Uterus (tissue), 3 donors: ENCODE measurements at regions not wholly inside any gene's neighbourhood (a gene's known extent, or its start where the extent isn't known, plus 50 kb on each side); places are given as distances from the start of the nearest gene placed in this dataset.

Source experiments
- DNase-seq, 2 donors: peaks; one replicate each; pipeline ENCODE4 v3.0.0-alpha.2; 2019 to 2020
- H3K27ac ChIP-seq, 2 donors: fragments of 200-600 bp; sonication (generic); 1 replicate in 1 of 2; 2 replicates in 1 of 2; pipeline ENCODE4 v1.5.1; 2016 to 2018
- H3K27me3 ChIP-seq, 2 donors: fragments of 200-600 bp; sonication (generic); one replicate each; pipeline ENCODE4 v1.5.1; 2018 to 2019; ENCODE audit warnings: control low read depth in 1 of 2
- H3K36me3 ChIP-seq, 2 donors: fragments of 200-600 bp; sonication (generic); one replicate each; pipeline ENCODE4 v1.5.1; 2019; ENCODE audit warnings: control low read depth in 1 of 2
- H3K4me1 ChIP-seq, 2 donors: fragments of 200-600 bp; sonication (generic); one replicate each; pipeline ENCODE4 v1.5.1; 2018 to 2019; ENCODE audit warnings: control low read depth in 1 of 2
- H3K4me3 ChIP-seq, 2 donors: fragments of 200-600 bp; sonication (generic); 1 replicate in 1 of 2; 2 replicates in 1 of 2; pipeline ENCODE4 v1.5.1; 2018 to 2019; ENCODE audit warnings: mild to moderate bottlenecking in 1 of 2
- H3K9me3 ChIP-seq, 2 donors: fragments of 200-600 bp; sonication (generic); one replicate each; pipeline ENCODE4 v1.5.1; 2019; ENCODE audit warnings: control low read depth in 1 of 2
- CTCF ChIP-seq, 4 experiments: fragments of 200-600 bp in 2 of 4; fragments of 450-650 bp in 2 of 4; sonication (generic) in 2 of 4; IDR thresholded peaks; one replicate each; pipeline ENCODE4 v1.5.1; 2016 to 2019; ENCODE audit warnings: antibody characterized with exemption in 4 of 4, mild to moderate bottlenecking in 2 of 4, moderate library complexity in 1 of 4
- POLR2A ChIP-seq, 2 donors: fragments of 450-650 bp; IDR thresholded peaks; one replicate each; pipeline ENCODE4 v1.6.1; 2016; ENCODE audit warnings: antibody characterized with exemption in 2 of 2, mild to moderate bottlenecking in 1 of 2, moderate library complexity in 1 of 2
- intact Hi-C: fragments of 100-400 bp; cut with DNase I; formaldehyde crosslinking; loops from one replicate; pipeline ENCODE4 v1.15.1; 2023; ENCODE audit warnings: low total_unique reads
- donor health status: DM: yes; HTN: yes; CAD: no.

- intact Hi-C loops, result no loop called here
- Histone ChIP-seq H3K27me3 (no peaks in the 10 kb centered on the region), H3K27ac (no peak overlapping the region), H3K4me3 (no peak overlapping the region), H3K4me1 (no peaks in the 10 kb centered on the region), H3K36me3 (no peaks in the 10 kb centered on the region), H3K9me3 (no peaks in the 10 kb centered on the region)
- TF ChIP-seq POLR2A (IDR thresholded peaks at IDR 0.05) (no peak), CTCF (IDR thresholded peaks at IDR 0.05) (no peak)
- DNase-seq, result no peak
Measured at GRCh38 chr1:224061436-224061835, 52.5 kb upstream of the FBXO28 start.

GRCh38 chr1:224059897-224060427, 53.9 kb upstream of the FBXO28 start:
- intact Hi-C loops, result no loop called here
- no peaks in the 10 kb centered on the region for H3K4me1 ChIP-seq
- H3K27ac ChIP-seq, result no peak overlapping the region
- H3K4me3 ChIP-seq, result no peak overlapping the region
- no peaks in the 10 kb centered on the region for H3K9me3 ChIP-seq
- no peak for DNase-seq
- H3K27me3 ChIP-seq, result no peaks in the 10 kb centered on the region
- no peaks in the 10 kb centered on the region for H3K36me3 ChIP-seq
- TF ChIP-seq POLR2A (IDR thresholded peaks at IDR 0.05) (no peak), CTCF (IDR thresholded peaks at IDR 0.05) (no peak)

GRCh38 chr1:224058303-224058702, 55.6 kb upstream of the FBXO28 start:
- TF ChIP-seq POLR2A (IDR thresholded peaks at IDR 0.05) (no peak), CTCF (IDR thresholded peaks at IDR 0.05) (no peak)
- Histone ChIP-seq H3K9me3 (no peaks in the 10 kb centered on the region), H3K36me3 (no peaks in the 10 kb centered on the region), H3K27ac (no peak overlapping the region), H3K4me1 (no peaks in the 10 kb centered on the region), H3K4me3 (no peak overlapping the region), H3K27me3 (no peaks in the 10 kb centered on the region)
- no peak for DNase-seq
- intact Hi-C loops, result no loop called here

GRCh38 chr1:224057461-224058199, 56.3 kb upstream of the FBXO28 start:
- intact Hi-C loops, result no loop called here
- no peak overlapping the region for H3K27ac ChIP-seq

More at GRCh38 chr1:224057461-224058199, 56.3 kb upstream of the FBXO28 start:
- H3K4me3 ChIP-seq, result no peak overlapping the region
- H3K36me3 ChIP-seq, result no peaks in the 10 kb centered on the region
- TF ChIP-seq POLR2A (IDR thresholded peaks at IDR 0.05), result no peak
- no peak for TF ChIP-seq CTCF (IDR thresholded peaks at IDR 0.05)
- DNase-seq, result no peak
- H3K27me3 ChIP-seq, result no peaks in the 10 kb centered on the region
- no peaks in the 10 kb centered on the region for H3K4me1 ChIP-seq
- H3K9me3 ChIP-seq, result no peaks in the 10 kb centered on the region
